Trophoblast cell (in vitro differentiated cells and primary cell): ENCODE measurements at regions not wholly inside any gene's neighbourhood (a gene's known extent, or its start where the extent isn't known, plus 50 kb on each side); places are given as distances from the start of the nearest gene placed in this dataset.

Experiments used
- DNase-seq, 2 donors: peaks; one replicate each; pipeline ENCODE4 v3.0.0-alpha.2; 2016
- H2AFZ ChIP-seq: 2 replicates; pipeline ENCODE4 v1.6.1; 2013; ENCODE audit warnings: low read length, moderate library complexity, mild to moderate bottlenecking; ENCODE audit not compliant: insufficient read depth, poor library complexity
- H2AK5ac ChIP-seq: 2 replicates; pipeline ENCODE4 v1.6.1; 2013; ENCODE audit warnings: mild to moderate bottlenecking, low read length
- H2BK120ac ChIP-seq: 2 replicates; pipeline ENCODE4 v1.6.1; 2013; ENCODE audit warnings: low read length, mild to moderate bottlenecking, moderate library complexity; ENCODE audit not compliant: insufficient read depth, poor library complexity
- H2BK12ac ChIP-seq: 2 replicates; pipeline ENCODE4 v1.6.1; 2013; ENCODE audit warnings: mild to moderate bottlenecking, low read length, moderate library complexity
- H2BK5ac ChIP-seq: 2 replicates; pipeline ENCODE4 v1.6.1; 2013; ENCODE audit warnings: low read length, low read depth, moderate library complexity, mild to moderate bottlenecking; ENCODE audit not compliant: poor library complexity
- H3K14ac ChIP-seq: 2 replicates; pipeline ENCODE4 v1.6.1; 2013; ENCODE audit warnings: mild to moderate bottlenecking, low read length
- H3K18ac ChIP-seq: 2 replicates; pipeline ENCODE4 v1.6.1; 2013; ENCODE audit warnings: mild to moderate bottlenecking, low read length
- H3K23ac ChIP-seq: 2 replicates; pipeline ENCODE4 v1.6.1; 2013; ENCODE audit warnings: low read length
- H3K27ac ChIP-seq: 2 replicates; pipeline ENCODE4 v1.5.1; 2013; ENCODE audit warnings: low read depth, mild to moderate bottlenecking, inconsistent platforms, low read length, moderate library complexity
- H3K27me3 ChIP-seq: 2 replicates; pipeline ENCODE4 v1.6.1; 2013; ENCODE audit warnings: inconsistent platforms, mild to moderate bottlenecking, low read length, moderate library complexity; ENCODE audit not compliant: insufficient read depth
- H3K36me3 ChIP-seq, 2 experiments: 1 replicate in 1 of 2; 2 replicates in 1 of 2; pipeline ENCODE4 v1.6.1; 2013; ENCODE audit warnings: low read length in 2 of 2, mild to moderate bottlenecking in 2 of 2, moderate library complexity in 1 of 2; ENCODE audit not compliant: insufficient read depth in 2 of 2, control insufficient read depth in 1 of 2
- H3K4ac ChIP-seq: 2 replicates; pipeline ENCODE4 v1.6.1; 2013; ENCODE audit warnings: low read depth, mild to moderate bottlenecking, low read length, moderate library complexity
- H3K4me1 ChIP-seq, 2 experiments: 1 replicate in 1 of 2; 2 replicates in 1 of 2; pipeline ENCODE4 v1.6.1; 2013; ENCODE audit warnings: low read length in 2 of 2, mild to moderate bottlenecking in 2 of 2, moderate library complexity in 1 of 2; ENCODE audit not compliant: insufficient read depth in 2 of 2, control insufficient read depth in 1 of 2
- H3K4me2 ChIP-seq: 2 replicates; pipeline ENCODE4 v1.6.1; 2013; ENCODE audit warnings: inconsistent platforms, mild to moderate bottlenecking, low read length, moderate library complexity
- H3K4me3 ChIP-seq: 2 replicates; pipeline ENCODE4 v1.5.1; 2013; ENCODE audit warnings: mild to moderate bottlenecking, low read depth, low read length, inconsistent platforms
- H3K79me1 ChIP-seq: one replicate; pipeline ENCODE4 v1.6.1; 2013; ENCODE audit warnings: low read length
- H3K79me2 ChIP-seq: 2 replicates; pipeline ENCODE4 v1.6.1; 2013; ENCODE audit warnings: low read length, mild to moderate bottlenecking; ENCODE audit not compliant: control insufficient read depth, insufficient read depth, poor library complexity
- H3K9ac ChIP-seq: 2 replicates; pipeline ENCODE4 v1.6.1; 2013; ENCODE audit warnings: mild to moderate bottlenecking, low read length
- H3K9me3 ChIP-seq: 2 replicates; pipeline ENCODE4 v1.6.1; 2013; ENCODE audit warnings: low read depth, mild to moderate bottlenecking, control low read depth, inconsistent platforms, low read length; ENCODE audit not compliant: insufficient read depth
- H4K12ac ChIP-seq: 2 replicates; pipeline ENCODE4 v1.6.1; 2013; ENCODE audit warnings: low read depth, mild to moderate bottlenecking, low read length, moderate library complexity
- H4K8ac ChIP-seq: 2 replicates; pipeline ENCODE4 v1.6.1; 2013; ENCODE audit warnings: low read depth, mild to moderate bottlenecking, low read length, moderate library complexity
- H4K91ac ChIP-seq: one replicate; pipeline ENCODE4 v1.6.1; 2013; ENCODE audit warnings: low read depth, mild to moderate bottlenecking, low read length, moderate library complexity
- WGBS: extraction: QIAGEN DNeasy Blood & Tissue Kit; methylation state at CpG from one replicate; pipeline ENCODE4 v1.1.7; 2013; ENCODE audit warnings: missing lambda C conversion rate; ENCODE audit not compliant: insufficient read length, insufficient coverage; ENCODE audit errors: extremely low coverage; 5-methylcytosine and 5-hydroxymethylcytosine counted together

DNA sequence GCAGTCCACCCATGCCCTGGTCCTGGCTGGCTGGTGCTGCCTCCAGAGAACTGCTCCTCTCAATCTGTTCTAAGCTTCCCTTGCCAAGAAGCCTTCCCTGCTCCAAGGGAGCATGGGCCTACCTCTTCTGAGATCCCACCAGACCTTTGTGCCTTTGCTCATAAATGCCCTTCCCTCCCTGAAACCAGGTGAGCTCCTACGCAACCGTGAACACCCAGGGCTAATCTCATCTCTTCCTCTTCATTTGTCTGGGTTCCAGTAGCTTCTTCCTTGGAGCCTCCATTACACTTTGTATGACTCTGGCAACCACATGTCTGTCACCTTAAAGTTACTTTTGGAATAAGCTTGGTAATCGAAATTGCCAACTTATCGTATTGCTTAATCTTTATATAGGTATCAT is 270.6 kb downstream of the PBX3 start:
- H3K4me1 ChIP-seq = no peaks in the 10 kb centered on the region
- H2AK5ac ChIP-seq = no peak overlapping the region
- H3K36me3 ChIP-seq = no peaks in the 10 kb centered on the region
- no peaks in the 10 kb centered on the region for H3K79me1 ChIP-seq
- no CpG with 5 or more reads among the region's 4 CpGs for WGBS
- no peak overlapping the region for H3K4ac ChIP-seq
- H2AFZ ChIP-seq = no peak overlapping the region
- no peak overlapping the region for H2BK120ac ChIP-seq
- H3K14ac ChIP-seq = no peak overlapping the region
- no peak overlapping the region for H2BK12ac ChIP-seq
- no peak for DNase-seq
- H4K12ac ChIP-seq = no peak overlapping the region
- H3K4me3 ChIP-seq = no peak overlapping the region
- no peaks in the 10 kb centered on the region for H3K27me3 ChIP-seq
- no peak overlapping the region for H4K8ac ChIP-seq
- peaks cover 5% of the 10 kb centered on the region for H3K9me3 ChIP-seq
- H4K91ac ChIP-seq = no peak overlapping the region
- no peak overlapping the region for H2BK5ac ChIP-seq
- no peak overlapping the region for H3K27ac ChIP-seq
- no peak overlapping the region for H3K18ac ChIP-seq
- H3K23ac ChIP-seq = no peak overlapping the region
- H3K79me2 ChIP-seq = no peaks in the 10 kb centered on the region
- no peak overlapping the region for H3K4me2 ChIP-seq
- no peak overlapping the region for H3K9ac ChIP-seq

DNA sequence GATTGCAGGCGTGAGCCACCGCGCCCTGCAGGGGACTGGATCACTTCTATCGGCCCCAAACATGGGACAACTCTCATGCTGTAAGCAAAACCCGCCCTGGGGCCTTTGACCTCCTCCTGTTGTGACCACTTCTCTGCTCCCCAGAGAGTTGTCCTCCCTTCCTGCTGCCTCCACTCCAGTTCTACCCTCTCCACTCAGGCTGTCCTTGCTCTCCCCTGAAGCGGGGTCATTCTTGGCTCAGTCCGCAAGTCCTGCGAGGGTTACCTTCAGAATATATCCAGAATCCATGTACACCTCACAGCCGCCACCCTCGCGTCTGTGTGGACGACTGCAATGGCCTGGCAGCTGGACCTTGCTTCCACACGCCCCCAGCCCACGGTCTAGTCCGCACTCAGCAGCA is 273.7 kb downstream of the PBX3 start:
- no peak overlapping the region for H2BK5ac ChIP-seq
- WGBS = no CpG with 5 or more reads among the region's 15 CpGs
- no peak overlapping the region for H2BK120ac ChIP-seq

DNA sequence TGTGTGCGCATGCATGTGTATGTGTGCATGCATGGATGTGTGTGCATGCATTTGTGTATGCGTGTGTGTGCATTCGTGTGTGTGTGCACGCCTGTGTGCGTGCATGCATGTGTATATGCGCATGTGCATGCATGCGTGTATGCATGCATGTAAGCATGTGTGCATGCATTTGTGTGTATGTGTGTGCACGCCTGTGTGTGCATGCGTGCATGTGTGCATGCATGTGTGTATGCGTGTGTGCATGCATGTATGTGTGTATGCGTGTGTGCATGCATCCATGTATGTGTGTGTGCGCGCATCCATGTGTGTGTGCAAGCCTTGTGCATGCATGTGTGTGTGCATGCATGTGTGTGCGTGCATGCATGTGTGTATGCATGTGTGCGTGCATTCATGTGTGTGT is 276.8 kb downstream of the PBX3 start:
- H3K27me3 ChIP-seq = no peaks in the 10 kb centered on the region
- H3K79me1 ChIP-seq = no peaks in the 10 kb centered on the region
- H3K9me3 ChIP-seq = peaks cover 9% of the 10 kb centered on the region
- peak overlapping the region; percentile 59 for H3K4me3 ChIP-seq
- H3K4me1 ChIP-seq = no peaks in the 10 kb centered on the region
- no CpG with 5 or more reads among the region's 15 CpGs for WGBS
- H2BK12ac ChIP-seq = no peak overlapping the region
- H3K79me2 ChIP-seq = no peaks in the 10 kb centered on the region
- H2AK5ac ChIP-seq = no peak overlapping the region
- no peak overlapping the region for H2BK120ac ChIP-seq
- no peaks in the 10 kb centered on the region for H3K36me3 ChIP-seq
- H2BK5ac ChIP-seq = no peak overlapping the region
- no peak overlapping the region for H4K8ac ChIP-seq
- no peak overlapping the region for H3K18ac ChIP-seq
- no peak overlapping the region for H3K9ac ChIP-seq
- no peak overlapping the region for H2AFZ ChIP-seq
- no peak overlapping the region for H3K4ac ChIP-seq
- no peak for DNase-seq
- no peak overlapping the region for H4K91ac ChIP-seq
- H3K4me2 ChIP-seq = no peak overlapping the region
- H4K12ac ChIP-seq = no peak overlapping the region
- H3K14ac ChIP-seq = no peak overlapping the region
- no peak overlapping the region for H3K23ac ChIP-seq
- no peak overlapping the region for H3K27ac ChIP-seq

More for the DNA sequence above, 273.7 kb downstream of the PBX3 start:
- Histone ChIP-seq H3K4me1 (no peaks in the 10 kb centered on the region), H3K36me3 (no peaks in the 10 kb centered on the region), H3K79me1 (no peaks in the 10 kb centered on the region), H4K8ac (no peak overlapping the region), H4K91ac (no peak overlapping the region), H3K14ac (no peak overlapping the region), H3K4me2 (no peak overlapping the region), H3K23ac (no peak overlapping the region), H3K4ac (no peak overlapping the region), H3K4me3 (no peak overlapping the region), H4K12ac (no peak overlapping the region), H2BK12ac (no peak overlapping the region), H3K18ac (no peak overlapping the region), H2AK5ac (no peak overlapping the region), H2AFZ (no peak overlapping the region), H3K27ac (no peak overlapping the region), H3K9ac (no peak overlapping the region), H3K9me3 (peaks cover 11% of the 10 kb centered on the region), H3K79me2 (no peaks in the 10 kb centered on the region), H3K27me3 (no peaks in the 10 kb centered on the region)
- DNase-seq = no peak

DNA sequence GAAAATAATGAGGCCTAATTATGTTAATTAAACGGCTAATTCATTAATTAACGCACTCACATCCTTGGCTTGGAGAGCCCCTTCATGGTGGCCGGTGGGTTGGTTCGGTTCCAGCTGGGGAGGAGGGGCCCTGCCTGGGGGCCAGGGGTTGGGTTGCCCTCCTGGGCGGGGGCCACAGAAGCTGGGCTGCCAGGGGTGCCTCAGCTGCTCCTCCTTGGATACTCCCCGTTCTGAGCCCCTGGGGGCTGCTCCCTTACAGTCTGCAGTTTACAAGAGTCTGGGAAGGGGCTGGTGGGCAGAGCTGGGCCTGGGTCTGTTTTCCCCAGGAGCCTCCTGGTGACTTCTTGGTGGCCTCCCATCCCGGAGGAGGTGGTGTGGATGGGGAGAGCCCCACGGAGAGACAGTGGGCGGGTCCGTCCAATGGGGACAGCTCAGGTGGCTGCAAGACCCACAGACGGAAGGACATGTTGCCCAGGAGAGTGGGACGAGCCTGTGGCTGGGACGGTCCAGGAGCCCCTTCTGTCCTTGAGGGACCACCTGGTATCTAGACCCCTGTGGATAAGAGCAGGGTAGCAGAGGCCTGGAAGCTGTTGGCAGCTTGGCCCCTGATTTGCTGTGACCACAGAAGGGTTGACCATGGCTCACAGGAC is 277.5 kb downstream of the PBX3 start:
- DNase-seq = no peak

More for the DNA sequence above, 277.5 kb downstream of the PBX3 start:
- Histone ChIP-seq H4K91ac (no peak overlapping the region), H3K14ac (no peak overlapping the region), H2BK120ac (no peak overlapping the region), H3K18ac (no peak overlapping the region), H3K79me1 (no peaks in the 10 kb centered on the region), H3K4ac (no peak overlapping the region), H2BK5ac (no peak overlapping the region), H2BK12ac (no peak overlapping the region), H4K8ac (no peak overlapping the region), H3K27me3 (no peaks in the 10 kb centered on the region), H3K79me2 (no peaks in the 10 kb centered on the region), H3K36me3 (no peaks in the 10 kb centered on the region), H3K9ac (no peak overlapping the region), H3K4me1 (no peaks in the 10 kb centered on the region), H2AFZ (no peak overlapping the region), H3K9me3 (peaks cover 9% of the 10 kb centered on the region), H4K12ac (no peak overlapping the region), H2AK5ac (no peak overlapping the region), H3K4me2 (no peak overlapping the region), H3K23ac (no peak overlapping the region), H3K4me3 (no peak overlapping the region), H3K27ac (no peak overlapping the region)
- no CpG with 5 or more reads among the region's 13 CpGs for WGBS
